Endodermal cell (in vitro differentiated cells): ENCODE measurements at regions not wholly inside any gene's neighbourhood (a gene's known extent, or its start where the extent isn't known, plus 50 kb on each side); places are given as distances from the start of the nearest gene placed in this dataset.

Experiments
- DNase-seq: peaks from one replicate; pipeline ENCODE4 v3.0.0-alpha.2; 2017
- H3K27ac ChIP-seq: 2 replicates; pipeline ENCODE4 v1.5.1; 2013; ENCODE audit warnings: mild to moderate bottlenecking, low read depth, low read length, moderate library complexity
- H3K27me3 ChIP-seq: 2 replicates; pipeline ENCODE4 v1.6.1; 2013; ENCODE audit warnings: mild to moderate bottlenecking, low read length, moderate library complexity; ENCODE audit not compliant: insufficient read depth, control insufficient read depth, poor library complexity, severe bottlenecking
- H3K36me3 ChIP-seq: 2 replicates; pipeline ENCODE4 v1.7.0; 2013; ENCODE audit warnings: mild to moderate bottlenecking, low read length, moderate library complexity; ENCODE audit not compliant: control insufficient read depth, insufficient read depth
- H3K4me1 ChIP-seq: one replicate; pipeline ENCODE4 v1.7.0; 2013; ENCODE audit warnings: low read length; ENCODE audit not compliant: control insufficient read depth, insufficient read depth
- H3K4me3 ChIP-seq: 2 replicates; pipeline ENCODE4 v1.5.1; 2013; ENCODE audit warnings: mild to moderate bottlenecking, low read length, moderate library complexity
- H3K9ac ChIP-seq: 2 replicates; pipeline ENCODE4 v1.6.1; 2013; ENCODE audit warnings: mild to moderate bottlenecking, low read length, moderate library complexity; ENCODE audit not compliant: poor library complexity, severe bottlenecking; ENCODE audit errors: extremely low read depth
- H3K9me3 ChIP-seq: 2 replicates; pipeline ENCODE4 v1.6.1; 2013; ENCODE audit warnings: mild to moderate bottlenecking, low read length, moderate library complexity; ENCODE audit not compliant: control insufficient read depth
- H3K27ac Mint-ChIP-seq: 2 replicates; pipeline ENCODE4 v1.8.0; 2020; ENCODE audit warnings: mixed read lengths
- H3K27me3 Mint-ChIP-seq: 2 replicates; pipeline ENCODE4 v1.8.0; 2021; ENCODE audit warnings: mild to moderate bottlenecking, mixed read lengths; ENCODE audit not compliant: insufficient read depth
- H3K36me3 Mint-ChIP-seq: 2 replicates; pipeline ENCODE4 v1.8.0; 2020; ENCODE audit warnings: low read depth, mixed read lengths
- H3K4me1 Mint-ChIP-seq: 2 replicates; pipeline ENCODE4 v1.8.0; 2020; ENCODE audit warnings: mixed read lengths
- H3K4me3 Mint-ChIP-seq: 2 replicates; pipeline ENCODE4 v1.8.0; 2020; ENCODE audit warnings: mild to moderate bottlenecking, moderate library complexity, mixed read lengths
- H3K9me3 Mint-ChIP-seq: 2 replicates; pipeline ENCODE4 v1.8.0; 2020; ENCODE audit warnings: mild to moderate bottlenecking, mixed read lengths
- WGBS, 2 experiments: methylation state at CpG; one replicate each; pipeline versions ENCODE4 v1.1.5 to v1.1.7; 2013; ENCODE audit warnings: missing lambda C conversion rate in 2 of 2, mixed read lengths in 1 of 2; ENCODE audit not compliant: insufficient coverage in 1 of 2, insufficient read length in 1 of 2; 5-methylcytosine and 5-hydroxymethylcytosine counted together
- TF ChIP-seq, protein P1 (sequence below): fragments of 200-600 bp; sonication (generic); conservative IDR thresholded peaks from 2 replicates; pipeline ENCODE4 v1.5.0; 2021; ENCODE audit warnings: antibody characterized with exemption, mild to moderate bottlenecking

DNA sequence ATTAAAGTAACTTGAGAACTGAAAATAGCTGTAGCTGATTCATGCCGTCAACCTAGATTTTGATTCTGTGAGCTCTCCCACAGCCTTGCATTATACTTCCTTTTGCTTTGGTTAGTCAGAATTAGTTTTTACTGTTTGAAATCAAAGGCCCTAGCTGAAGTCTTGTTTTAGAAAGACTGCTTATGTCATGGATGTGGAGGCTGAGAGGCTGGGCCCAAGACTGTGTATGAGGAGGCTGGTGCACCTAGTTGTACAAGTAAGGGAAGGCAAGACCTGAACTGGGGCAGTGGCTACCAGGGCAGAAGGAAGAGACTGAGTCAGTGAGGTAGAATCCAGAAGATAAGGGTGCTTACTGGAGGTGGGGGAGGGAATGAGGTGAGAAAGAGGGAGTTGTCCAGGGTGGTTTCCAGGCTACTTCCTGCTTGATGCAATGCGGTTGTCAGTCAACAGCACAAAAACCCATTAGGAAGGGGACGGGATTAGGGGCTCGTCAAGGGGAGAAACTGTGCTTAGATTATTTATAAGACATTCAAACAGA is 76.2 kb upstream of the PAGE3 start:
- 88% methylated on average over 2 of the region's 4 CpGs; no CpG with 5 or more reads in 1 of the 2 experiments for WGBS, 2 experiments
- Mint-ChIP-seq H3K9me3 (peaks cover 68% of the 10 kb centered on the region), H3K27me3 (no peaks in the 10 kb centered on the region), H3K27ac (no peak overlapping the region), H3K4me1 (peaks cover 14% of the 10 kb centered on the region), H3K4me3 (no peak overlapping the region), H3K36me3 (no peaks in the 10 kb centered on the region)
- Histone ChIP-seq H3K27me3 (no peaks in the 10 kb centered on the region), H3K36me3 (no peaks in the 10 kb centered on the region), H3K27ac (no peak overlapping the region), H3K9ac (no peak overlapping the region), H3K9me3 (no peaks in the 10 kb centered on the region), H3K4me3 (no peak overlapping the region), H3K4me1 (no peaks in the 10 kb centered on the region)
- TF ChIP-seq, protein P1, sequence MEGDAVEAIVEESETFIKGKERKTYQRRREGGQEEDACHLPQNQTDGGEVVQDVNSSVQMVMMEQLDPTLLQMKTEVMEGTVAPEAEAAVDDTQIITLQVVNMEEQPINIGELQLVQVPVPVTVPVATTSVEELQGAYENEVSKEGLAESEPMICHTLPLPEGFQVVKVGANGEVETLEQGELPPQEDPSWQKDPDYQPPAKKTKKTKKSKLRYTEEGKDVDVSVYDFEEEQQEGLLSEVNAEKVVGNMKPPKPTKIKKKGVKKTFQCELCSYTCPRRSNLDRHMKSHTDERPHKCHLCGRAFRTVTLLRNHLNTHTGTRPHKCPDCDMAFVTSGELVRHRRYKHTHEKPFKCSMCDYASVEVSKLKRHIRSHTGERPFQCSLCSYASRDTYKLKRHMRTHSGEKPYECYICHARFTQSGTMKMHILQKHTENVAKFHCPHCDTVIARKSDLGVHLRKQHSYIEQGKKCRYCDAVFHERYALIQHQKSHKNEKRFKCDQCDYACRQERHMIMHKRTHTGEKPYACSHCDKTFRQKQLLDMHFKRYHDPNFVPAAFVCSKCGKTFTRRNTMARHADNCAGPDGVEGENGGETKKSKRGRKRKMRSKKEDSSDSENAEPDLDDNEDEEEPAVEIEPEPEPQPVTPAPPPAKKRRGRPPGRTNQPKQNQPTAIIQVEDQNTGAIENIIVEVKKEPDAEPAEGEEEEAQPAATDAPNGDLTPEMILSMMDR = no peak
- peak; percentile 40 for DNase-seq

DNA sequence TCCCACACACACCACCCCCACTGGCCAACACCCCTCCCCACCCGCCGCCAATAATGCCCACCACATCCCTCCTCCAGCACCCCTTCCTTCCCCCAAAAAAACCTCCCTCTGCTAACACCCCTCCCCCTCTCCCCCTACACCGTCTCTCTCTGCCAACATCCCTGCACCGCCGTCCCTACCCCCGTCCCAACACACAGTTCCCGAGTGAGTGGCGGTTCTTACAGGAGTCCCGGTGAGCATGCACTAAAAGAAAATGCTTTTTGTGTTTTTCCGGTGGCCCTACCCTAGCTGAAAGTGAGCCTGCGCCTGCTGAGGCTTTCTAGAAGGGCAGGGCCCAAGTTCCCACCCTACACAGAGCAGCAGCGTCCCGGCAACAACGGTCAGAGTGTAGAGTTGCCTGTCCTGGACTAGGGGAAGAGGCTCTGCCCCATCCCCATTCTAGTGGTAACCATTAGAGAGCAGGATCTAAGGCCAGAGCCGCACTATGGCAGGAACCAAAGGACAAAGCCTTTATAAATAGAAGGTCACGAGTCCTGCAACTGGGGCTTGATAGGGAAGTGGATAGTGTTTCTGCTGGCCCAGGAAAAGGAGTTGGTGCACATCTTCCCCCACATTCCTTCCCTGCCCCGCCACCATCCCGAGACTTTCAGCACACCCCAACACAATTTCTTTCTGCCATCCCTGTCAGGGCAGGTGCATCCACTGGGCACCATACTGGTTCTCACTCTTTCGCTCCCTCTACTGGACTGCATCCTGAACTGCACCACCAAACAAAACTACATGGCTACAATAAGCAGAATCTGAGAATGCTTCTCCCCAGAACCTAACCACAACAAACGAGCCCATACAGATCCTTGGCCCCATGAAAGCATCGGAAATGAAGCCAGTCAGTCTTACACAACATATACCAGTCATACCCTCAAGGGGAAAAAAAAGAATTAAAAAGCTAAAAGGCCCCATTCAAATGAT is 78.1 kb upstream of the PAGE3 start:
- H3K36me3 ChIP-seq = no peaks in the 10 kb centered on the region
- peak overlapping the region; percentile 14 for H3K4me3 Mint-ChIP-seq
- no peaks in the 10 kb centered on the region for H3K36me3 Mint-ChIP-seq
- H3K9ac ChIP-seq = no peak overlapping the region
- no peak overlapping the region for H3K27ac ChIP-seq
- no peaks in the 10 kb centered on the region for H3K27me3 ChIP-seq
- H3K27me3 Mint-ChIP-seq = no peaks in the 10 kb centered on the region
- no peak overlapping the region for H3K27ac Mint-ChIP-seq
- peak; percentile 73 for DNase-seq
- no peaks in the 10 kb centered on the region for H3K9me3 ChIP-seq
- WGBS, 2 experiments = 69 to 89% methylated on average over 3 to 21 of the region's 21 CpGs
- TF ChIP-seq, protein P1 = peak; percentile 71
- H3K4me1 ChIP-seq = no peaks in the 10 kb centered on the region
- peaks cover 72% of the 10 kb centered on the region for H3K9me3 Mint-ChIP-seq
- H3K4me3 ChIP-seq = no peak overlapping the region
- peaks cover 14% of the 10 kb centered on the region for H3K4me1 Mint-ChIP-seq

DNA sequence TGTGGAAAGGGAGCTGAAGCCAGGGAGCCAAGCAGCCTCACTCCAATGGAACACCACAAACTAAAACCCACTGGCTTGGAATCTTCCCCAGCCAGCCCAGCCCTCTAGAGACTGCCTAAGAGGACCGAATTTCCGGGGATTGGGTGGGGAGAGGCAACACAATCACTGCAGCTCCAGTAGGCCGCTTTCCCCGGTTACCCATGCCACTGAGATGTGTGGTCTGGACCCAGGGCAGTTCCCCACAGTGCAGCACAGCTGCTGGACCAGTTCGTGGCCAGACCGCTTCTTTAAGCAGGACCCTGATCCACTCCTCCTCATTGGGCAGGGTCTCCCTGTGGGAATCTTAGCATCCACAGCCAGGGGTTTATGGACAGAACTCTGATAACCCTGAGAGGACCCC is 91.9 kb upstream of the PAGE3 start:
- H3K36me3 ChIP-seq = no peaks in the 10 kb centered on the region
- H3K4me3 Mint-ChIP-seq = no peak overlapping the region
- H3K9ac ChIP-seq = no peak overlapping the region
- H3K36me3 Mint-ChIP-seq = no peaks in the 10 kb centered on the region
- H3K27ac Mint-ChIP-seq = no peak overlapping the region
- no peak overlapping the region for H3K27ac ChIP-seq
- H3K9me3 Mint-ChIP-seq = peaks cover 70% of the 10 kb centered on the region
- no peaks in the 10 kb centered on the region for H3K4me1 ChIP-seq
- 83% methylated on average over 6 of the region's 6 CpGs; no CpG with 5 or more reads in 1 of the 2 experiments for WGBS, 2 experiments
- no peak for DNase-seq
- H3K4me1 Mint-ChIP-seq = no peaks in the 10 kb centered on the region
- TF ChIP-seq, protein P1 = no peak
- no peaks in the 10 kb centered on the region for H3K9me3 ChIP-seq
- no peak overlapping the region for H3K4me3 ChIP-seq
- no peaks in the 10 kb centered on the region for H3K27me3 ChIP-seq
- no peaks in the 10 kb centered on the region for H3K27me3 Mint-ChIP-seq
